GM12878 (cell line): ENCODE measurements at regions not wholly inside any gene's neighbourhood (a gene's known extent, or its start where the extent isn't known, plus 50 kb on each side); places are given as distances from the start of the nearest gene placed in this dataset.

Experiments
- TF ChIP-seq, protein P1 (sequence below): fragments of 450-650 bp; IDR thresholded peaks from 2 replicates; pipeline ENCODE4 v1.6.1; 2018; ENCODE audit warnings: mild to moderate bottlenecking, low read depth, moderate library complexity; ENCODE audit not compliant: partially characterized antibody
- TF ChIP-seq, protein P2 (sequence below), 3 experiments: IDR thresholded peaks in 2 of 3; conservative IDR thresholded peaks in 1 of 3; 2 replicates each; pipeline ENCODE4 v1.5.1; 2011; ENCODE audit warnings: low read depth in 3 of 3, low read length in 3 of 3, mild to moderate bottlenecking in 3 of 3, control low read depth in 2 of 3, moderate library complexity in 2 of 3, inconsistent platforms in 1 of 3, mixed read lengths in 1 of 3; ENCODE audit not compliant: control insufficient read depth in 2 of 3, insufficient read depth in 1 of 3; ENCODE audit errors: extremely low read depth in 1 of 3

DNA sequence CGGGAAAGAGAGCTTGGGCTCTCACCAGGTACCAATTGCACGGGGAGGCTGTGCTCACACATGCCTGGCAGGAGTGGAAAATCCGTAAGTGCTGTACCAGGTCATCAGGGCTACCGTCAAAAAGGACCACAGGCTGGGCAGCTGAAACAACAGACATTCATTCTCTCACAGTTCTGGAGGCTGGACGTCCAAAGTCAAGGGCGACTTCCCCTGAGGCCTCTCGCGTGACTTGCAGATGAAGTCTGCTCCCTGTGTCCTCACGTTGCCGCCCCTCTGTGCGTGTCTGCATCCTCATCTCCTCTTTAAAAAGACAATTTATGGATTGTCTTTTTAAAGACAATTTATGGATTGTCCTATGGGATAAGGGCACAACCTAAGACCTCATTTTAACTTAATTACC, 73.8 kb upstream of the FZD10 start:
- TF ChIP-seq, protein P1, sequence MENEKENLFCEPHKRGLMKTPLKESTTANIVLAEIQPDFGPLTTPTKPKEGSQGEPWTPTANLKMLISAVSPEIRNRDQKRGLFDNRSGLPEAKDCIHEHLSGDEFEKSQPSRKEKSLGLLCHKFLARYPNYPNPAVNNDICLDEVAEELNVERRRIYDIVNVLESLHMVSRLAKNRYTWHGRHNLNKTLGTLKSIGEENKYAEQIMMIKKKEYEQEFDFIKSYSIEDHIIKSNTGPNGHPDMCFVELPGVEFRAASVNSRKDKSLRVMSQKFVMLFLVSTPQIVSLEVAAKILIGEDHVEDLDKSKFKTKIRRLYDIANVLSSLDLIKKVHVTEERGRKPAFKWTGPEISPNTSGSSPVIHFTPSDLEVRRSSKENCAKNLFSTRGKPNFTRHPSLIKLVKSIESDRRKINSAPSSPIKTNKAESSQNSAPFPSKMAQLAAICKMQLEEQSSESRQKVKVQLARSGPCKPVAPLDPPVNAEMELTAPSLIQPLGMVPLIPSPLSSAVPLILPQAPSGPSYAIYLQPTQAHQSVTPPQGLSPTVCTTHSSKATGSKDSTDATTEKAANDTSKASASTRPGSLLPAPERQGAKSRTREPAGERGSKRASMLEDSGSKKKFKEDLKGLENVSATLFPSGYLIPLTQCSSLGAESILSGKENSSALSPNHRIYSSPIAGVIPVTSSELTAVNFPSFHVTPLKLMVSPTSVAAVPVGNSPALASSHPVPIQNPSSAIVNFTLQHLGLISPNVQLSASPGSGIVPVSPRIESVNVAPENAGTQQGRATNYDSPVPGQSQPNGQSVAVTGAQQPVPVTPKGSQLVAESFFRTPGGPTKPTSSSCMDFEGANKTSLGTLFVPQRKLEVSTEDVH: no peak
- TF ChIP-seq, protein P2, sequence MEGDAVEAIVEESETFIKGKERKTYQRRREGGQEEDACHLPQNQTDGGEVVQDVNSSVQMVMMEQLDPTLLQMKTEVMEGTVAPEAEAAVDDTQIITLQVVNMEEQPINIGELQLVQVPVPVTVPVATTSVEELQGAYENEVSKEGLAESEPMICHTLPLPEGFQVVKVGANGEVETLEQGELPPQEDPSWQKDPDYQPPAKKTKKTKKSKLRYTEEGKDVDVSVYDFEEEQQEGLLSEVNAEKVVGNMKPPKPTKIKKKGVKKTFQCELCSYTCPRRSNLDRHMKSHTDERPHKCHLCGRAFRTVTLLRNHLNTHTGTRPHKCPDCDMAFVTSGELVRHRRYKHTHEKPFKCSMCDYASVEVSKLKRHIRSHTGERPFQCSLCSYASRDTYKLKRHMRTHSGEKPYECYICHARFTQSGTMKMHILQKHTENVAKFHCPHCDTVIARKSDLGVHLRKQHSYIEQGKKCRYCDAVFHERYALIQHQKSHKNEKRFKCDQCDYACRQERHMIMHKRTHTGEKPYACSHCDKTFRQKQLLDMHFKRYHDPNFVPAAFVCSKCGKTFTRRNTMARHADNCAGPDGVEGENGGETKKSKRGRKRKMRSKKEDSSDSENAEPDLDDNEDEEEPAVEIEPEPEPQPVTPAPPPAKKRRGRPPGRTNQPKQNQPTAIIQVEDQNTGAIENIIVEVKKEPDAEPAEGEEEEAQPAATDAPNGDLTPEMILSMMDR (IDR thresholded peaks at IDR 0.05 in 2 of 3, conservative IDR thresholded peaks at IDR 0.05 in 1 of 3; ENCODE audit: control insufficient read depth in 2 of 3, extremely low read depth in 1 of 3, insufficient read depth in 1 of 3, low read depth in 3 of 3, low read length in 3 of 3): no peak
